Activated CD8-positive, alpha-beta T cell treated with anti-CD3 and anti-CD28 coated beads, Interleukin-2, amount 10 ng/mL, durations not matched to agents 7 days and 5 days (primary cell): ENCODE measurements at regions not wholly inside any gene's neighbourhood (a gene's known extent, or its start where the extent isn't known, plus 50 kb on each side); places are given as distances from the start of the nearest gene placed in this dataset.

Experiments
- ATAC-seq: fragments of 150-1000 bp; cut with Tn5 transposase; one replicate; pipeline ENCODE4 v1.10.0; 2021; ENCODE audit warnings: moderate library complexity
- CTCF ChIA-PET: fragments of 350-600 bp; sonication (Branson Sonifier 250); formaldehyde crosslinking; loops from one replicate; lab custom pipeline; 2021; ENCODE audit warnings: antibody characterized with exemption; lab: Charles Lee
- POLR2A ChIA-PET: fragments of 350-600 bp; sonication (Branson Sonifier 250); formaldehyde crosslinking; loops from one replicate; lab custom pipeline; 2021; ENCODE audit warnings: antibody characterized with exemption; lab: Charles Lee
- DNase-seq: peaks from one replicate; pipeline ENCODE4 v3.0.0-alpha.2; 2020
- H3K27ac Mint-ChIP-seq: one replicate; pipeline ENCODE4 v1.8.0; 2021; ENCODE audit warnings: mild to moderate bottlenecking, mixed read lengths
- H3K27me3 Mint-ChIP-seq: one replicate; pipeline ENCODE4 v1.8.0; 2021; ENCODE audit warnings: low read depth, mixed read lengths
- H3K36me3 Mint-ChIP-seq: one replicate; pipeline ENCODE4 v1.8.0; 2021; ENCODE audit warnings: low read depth, mixed read lengths
- H3K4me1 Mint-ChIP-seq: one replicate; pipeline ENCODE4 v1.8.0; 2021; ENCODE audit warnings: low read depth, mixed read lengths
- H3K4me3 Mint-ChIP-seq: one replicate; pipeline ENCODE4 v1.8.0; 2021; ENCODE audit warnings: mild to moderate bottlenecking, mixed read lengths
- H3K9me3 Mint-ChIP-seq: one replicate; pipeline ENCODE4 v1.8.0; 2022; ENCODE audit warnings: mixed read lengths; ENCODE audit not compliant: insufficient read depth

GRCh38 chr13:33931397-33932311, 113.7 kb downstream of the RFC3 start:
- Mint-ChIP-seq H3K36me3 (no peaks in the 10 kb centered on the region), H3K27me3 (no peaks in the 10 kb centered on the region), H3K9me3 (no peaks in the 10 kb centered on the region), H3K4me3 (no peak overlapping the region), H3K4me1 (no peaks in the 10 kb centered on the region), H3K27ac (no peak overlapping the region)
- ATAC-seq, result no peak
- ChIA-PET CTCF (no interaction called here), POLR2A (no interaction called here)
- peak; percentile 27 for DNase-seq

- no peaks in the 10 kb centered on the region for H3K4me1 Mint-ChIP-seq
- POLR2A ChIA-PET, result no interaction called here
- CTCF ChIA-PET, result no interaction called here
- no peak overlapping the region for H3K27ac Mint-ChIP-seq
- no peaks in the 10 kb centered on the region for H3K9me3 Mint-ChIP-seq
- no peaks in the 10 kb centered on the region for H3K36me3 Mint-ChIP-seq
- H3K4me3 Mint-ChIP-seq, result no peak overlapping the region
- DNase-seq, result no peak
- H3K27me3 Mint-ChIP-seq, result no peaks in the 10 kb centered on the region
- no peak for ATAC-seq
Observed at GRCh38 chr13:33932769-33933406, 114.9 kb downstream of the RFC3 start.

GRCh38 chr13:33933810-33934209, 115.9 kb downstream of the RFC3 start:
- no peak overlapping the region for H3K4me3 Mint-ChIP-seq
- H3K36me3 Mint-ChIP-seq, result no peaks in the 10 kb centered on the region
- ChIA-PET CTCF (no interaction called here), POLR2A (no interaction called here)
- no peak for ATAC-seq
- H3K9me3 Mint-ChIP-seq, result no peaks in the 10 kb centered on the region
- no peaks in the 10 kb centered on the region for H3K27me3 Mint-ChIP-seq
- no peak for DNase-seq
- H3K4me1 Mint-ChIP-seq, result no peaks in the 10 kb centered on the region
- no peak overlapping the region for H3K27ac Mint-ChIP-seq

GRCh38 chr13:33934343-33934742, 116.4 kb downstream of the RFC3 start:
- no peak overlapping the region for H3K4me3 Mint-ChIP-seq
- no peak for DNase-seq
- H3K36me3 Mint-ChIP-seq, result no peaks in the 10 kb centered on the region
- H3K4me1 Mint-ChIP-seq, result no peaks in the 10 kb centered on the region
- no peak overlapping the region for H3K27ac Mint-ChIP-seq
- H3K9me3 Mint-ChIP-seq, result no peaks in the 10 kb centered on the region
- H3K27me3 Mint-ChIP-seq, result no peaks in the 10 kb centered on the region
- no peak for ATAC-seq
- ChIA-PET POLR2A (no interaction called here), CTCF (no interaction called here)

DNA sequence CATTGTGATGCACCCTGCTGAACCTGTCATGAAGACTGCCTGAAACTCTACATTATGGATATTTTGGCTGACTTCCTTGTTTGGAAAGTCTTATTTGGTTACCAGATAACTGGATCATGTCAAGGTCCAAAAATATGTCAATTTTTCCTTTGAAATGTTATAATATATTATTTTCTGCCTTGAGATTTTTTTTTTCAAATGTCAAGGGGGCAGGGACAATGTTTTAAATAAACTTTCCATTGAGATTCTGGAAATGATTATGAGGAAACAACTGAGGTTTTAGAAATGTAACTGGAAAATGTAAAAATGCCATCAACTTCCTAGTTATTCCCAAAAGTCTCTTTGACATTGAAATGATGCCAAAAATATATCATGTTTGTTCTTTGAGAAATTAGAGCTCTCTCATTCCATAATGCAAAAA, 117.0 kb downstream of the RFC3 start:
- CTCF ChIA-PET, result no interaction called here
- Mint-ChIP-seq H3K9me3 (no peaks in the 10 kb centered on the region), H3K4me3 (no peak overlapping the region), H3K4me1 (no peaks in the 10 kb centered on the region), H3K36me3 (no peaks in the 10 kb centered on the region), H3K27ac (no peak overlapping the region), H3K27me3 (no peaks in the 10 kb centered on the region)
- POLR2A ChIA-PET, result no interaction called here
- DNase-seq, result no peak
- no peak for ATAC-seq

- CTCF ChIA-PET, result no interaction called here
- H3K27me3 Mint-ChIP-seq, result no peaks in the 10 kb centered on the region
Observed at GRCh38 chr13:33935969-33936368, 118.0 kb downstream of the RFC3 start.

DNA sequence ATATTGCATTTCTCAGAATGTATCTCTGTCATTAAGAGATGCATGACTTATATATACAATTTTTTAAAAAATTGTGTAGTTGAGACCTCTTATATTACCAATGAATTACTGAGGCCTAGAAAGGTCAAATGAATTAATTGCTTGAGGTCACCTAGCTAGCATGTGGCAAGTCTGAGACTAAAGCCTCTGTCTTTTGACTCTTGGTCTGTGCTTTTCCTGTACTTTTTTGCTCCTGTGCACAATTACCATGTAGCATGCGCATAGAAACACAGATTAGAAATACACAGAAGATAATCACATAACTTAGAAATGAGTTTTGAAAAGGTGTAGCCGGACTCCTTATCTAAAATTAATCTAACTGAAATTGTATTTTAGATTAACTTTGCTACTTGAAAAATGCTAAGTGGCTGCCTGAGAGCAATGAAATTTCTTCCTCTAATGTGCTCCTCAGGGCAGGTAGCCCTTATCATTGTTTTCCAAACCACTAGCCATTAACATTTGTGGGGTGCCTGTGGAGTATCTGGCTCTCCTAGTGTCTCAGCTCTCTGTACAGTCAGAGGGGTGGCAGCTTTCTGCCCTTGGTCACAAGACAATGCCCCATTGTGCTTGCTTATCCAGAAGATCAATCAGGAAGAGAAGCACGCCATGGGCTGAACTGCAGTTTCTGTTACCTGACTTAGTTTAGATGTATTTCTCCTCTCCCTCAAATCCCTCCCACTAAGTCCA, 119.6 kb downstream of the RFC3 start:
- ChIA-PET CTCF (no interaction called here), POLR2A (no interaction called here)
- H3K27me3 Mint-ChIP-seq, result no peaks in the 10 kb centered on the region

More at GRCh38 chr13:33935969-33936368, 118.0 kb downstream of the RFC3 start:
- DNase-seq (no peak), ATAC-seq (no peak)
- H3K4me3 Mint-ChIP-seq, result no peak overlapping the region
- no peak overlapping the region for H3K27ac Mint-ChIP-seq
- no peaks in the 10 kb centered on the region for H3K36me3 Mint-ChIP-seq
- no peaks in the 10 kb centered on the region for H3K9me3 Mint-ChIP-seq
- POLR2A ChIA-PET, result no interaction called here
- no peaks in the 10 kb centered on the region for H3K4me1 Mint-ChIP-seq

GRCh38 chr13:33940256-33940655, 122.3 kb downstream of the RFC3 start:
- no peaks in the 10 kb centered on the region for H3K9me3 Mint-ChIP-seq
- POLR2A ChIA-PET, result no interaction called here
- DNase-seq (no peak), ATAC-seq (no peak)
- no peaks in the 10 kb centered on the region for H3K4me1 Mint-ChIP-seq
- H3K4me3 Mint-ChIP-seq, result no peak overlapping the region
- CTCF ChIA-PET, result no interaction called here
- no peaks in the 10 kb centered on the region for H3K36me3 Mint-ChIP-seq
- no peak overlapping the region for H3K27ac Mint-ChIP-seq
- no peaks in the 10 kb centered on the region for H3K27me3 Mint-ChIP-seq

More for the DNA sequence above, 119.6 kb downstream of the RFC3 start:
- Mint-ChIP-seq H3K4me3 (no peak overlapping the region), H3K4me1 (no peaks in the 10 kb centered on the region), H3K27ac (no peak overlapping the region), H3K9me3 (no peaks in the 10 kb centered on the region), H3K36me3 (no peaks in the 10 kb centered on the region)
- ATAC-seq (no peak), DNase-seq (no peak)

- no peaks in the 10 kb centered on the region for H3K27me3 Mint-ChIP-seq
- ATAC-seq (no peak), DNase-seq (no peak)
- no peaks in the 10 kb centered on the region for H3K36me3 Mint-ChIP-seq
- no peaks in the 10 kb centered on the region for H3K4me1 Mint-ChIP-seq
- H3K4me3 Mint-ChIP-seq, result no peak overlapping the region
- ChIA-PET POLR2A (no interaction called here), CTCF (no interaction called here)
- no peak overlapping the region for H3K27ac Mint-ChIP-seq
- H3K9me3 Mint-ChIP-seq, result no peaks in the 10 kb centered on the region
Observed at GRCh38 chr13:33940898-33941297, 122.9 kb downstream of the RFC3 start.

- DNase-seq (no peak), ATAC-seq (no peak)
- H3K4me1 Mint-ChIP-seq, result no peaks in the 10 kb centered on the region
- H3K36me3 Mint-ChIP-seq, result no peaks in the 10 kb centered on the region
- no peaks in the 10 kb centered on the region for H3K27me3 Mint-ChIP-seq
- H3K9me3 Mint-ChIP-seq, result peaks cover 5% of the 10 kb centered on the region
- H3K4me3 Mint-ChIP-seq, result no peak overlapping the region
- no peak overlapping the region for H3K27ac Mint-ChIP-seq
- ChIA-PET POLR2A (no interaction called here), CTCF (no interaction called here)
Observed at GRCh38 chr13:33945477-33945876, 127.5 kb downstream of the RFC3 start.

GRCh38 chr13:33953203-33953602, 135.3 kb downstream of the RFC3 start:
- no peaks in the 10 kb centered on the region for H3K4me1 Mint-ChIP-seq
- no peak for DNase-seq
- H3K27me3 Mint-ChIP-seq, result no peaks in the 10 kb centered on the region
- POLR2A ChIA-PET, result no interaction called here
- H3K4me3 Mint-ChIP-seq, result no peak overlapping the region
- ATAC-seq, result no peak
- H3K27ac Mint-ChIP-seq, result no peak overlapping the region
- H3K9me3 Mint-ChIP-seq, result no peaks in the 10 kb centered on the region
- CTCF ChIA-PET, result no interaction called here
- H3K36me3 Mint-ChIP-seq, result no peaks in the 10 kb centered on the region

DNA sequence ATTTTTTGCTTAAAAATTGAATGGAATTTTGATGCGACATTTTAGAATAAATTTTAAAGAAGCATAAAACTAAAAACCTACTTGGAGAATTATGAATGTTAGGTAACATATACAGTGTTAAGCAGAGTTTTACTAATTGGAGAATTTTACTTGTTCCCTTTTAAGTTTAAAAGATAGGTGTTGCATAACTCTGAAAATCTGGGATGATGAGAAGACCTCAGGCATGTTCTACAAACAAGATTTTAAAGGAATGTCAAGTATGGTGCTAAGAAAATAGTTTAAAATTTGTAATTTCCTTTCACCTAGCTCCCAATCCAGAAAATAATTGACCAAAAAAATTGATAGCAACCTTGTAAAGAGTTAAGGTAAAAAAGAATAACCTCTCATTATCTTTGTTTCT, 135.8 kb downstream of the RFC3 start:
- Mint-ChIP-seq H3K4me3 (no peak overlapping the region), H3K27ac (no peak overlapping the region), H3K36me3 (no peaks in the 10 kb centered on the region), H3K4me1 (no peaks in the 10 kb centered on the region), H3K27me3 (no peaks in the 10 kb centered on the region), H3K9me3 (no peaks in the 10 kb centered on the region)
- ChIA-PET POLR2A (no interaction called here), CTCF (no interaction called here)
- ATAC-seq, result no peak
- no peak for DNase-seq
